ENCODE measurements at regions not wholly inside any gene's neighbourhood (a gene's known extent, or its start where the extent isn't known, plus 50 kb on each side); places are given as distances from the start of the nearest gene placed in this dataset.

DNA sequence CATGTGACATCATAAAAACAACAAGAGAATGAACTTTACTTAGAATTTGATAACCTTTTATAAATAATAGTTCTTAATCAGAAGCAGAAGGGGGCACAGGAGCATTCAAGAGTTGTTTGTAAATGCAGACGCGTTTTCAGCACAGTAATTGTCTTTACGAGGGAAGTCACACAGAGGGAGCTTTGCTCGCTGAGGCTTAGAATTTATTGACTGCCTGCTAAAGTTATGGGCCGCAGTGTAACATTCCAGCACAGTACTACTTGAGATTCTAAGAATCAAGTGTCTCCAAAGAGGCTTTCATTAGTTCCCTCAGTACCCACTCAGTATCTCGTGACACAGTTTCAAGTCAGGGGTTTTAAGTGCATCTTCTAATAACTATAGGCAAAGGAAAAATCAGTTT, 288.7 kb downstream of the NR2F2 start:
- ATAC-seq: no peak
- TF ChIP-seq TSHZ2 (CRISPR knock-in tag; IDR thresholded peaks at IDR 0.05) (no peak), ISL1 (CRISPR knock-in tag; IDR thresholded peaks at IDR 0.05) (no peak), BACH2 (CRISPR knock-in tag; IDR thresholded peaks at IDR 0.05; ENCODE audit: borderline replicate concordance) (no peak), ZNF70 (CRISPR knock-in tag; IDR thresholded peaks at IDR 0.05) (no peak), ZFP3 (CRISPR knock-in tag; IDR thresholded peaks at IDR 0.05) (no peak), PPARA (CRISPR knock-in tag; IDR thresholded peaks at IDR 0.05; ENCODE audit: borderline replicate concordance) (no peak), TOX (CRISPR knock-in tag; IDR thresholded peaks at IDR 0.05; ENCODE audit: borderline replicate concordance) (no peak), ZNF8 (CRISPR knock-in tag; IDR thresholded peaks at IDR 0.05) (no peak), CSDC2 (CRISPR knock-in tag; IDR thresholded peaks at IDR 0.05) (no peak), ESRRG (CRISPR knock-in tag; IDR thresholded peaks at IDR 0.05) (no peak), SNAI2 (CRISPR knock-in tag; IDR thresholded peaks at IDR 0.05) (no peak), RARB (CRISPR knock-in tag; IDR thresholded peaks at IDR 0.05) (no peak), POU6F1 (CRISPR knock-in tag; IDR thresholded peaks at IDR 0.05; ENCODE audit: borderline replicate concordance, low read depth) (no peak), ZC3H10 (CRISPR knock-in tag; IDR thresholded peaks at IDR 0.05) (no peak), ZFP30 (CRISPR knock-in tag; IDR thresholded peaks at IDR 0.05) (no peak), CSRNP3 (CRISPR knock-in tag; IDR thresholded peaks at IDR 0.05) (no peak), GLIS3 (CRISPR knock-in tag; IDR thresholded peaks at IDR 0.05) (no peak)
- TF ChIP-seq, protein P1, sequence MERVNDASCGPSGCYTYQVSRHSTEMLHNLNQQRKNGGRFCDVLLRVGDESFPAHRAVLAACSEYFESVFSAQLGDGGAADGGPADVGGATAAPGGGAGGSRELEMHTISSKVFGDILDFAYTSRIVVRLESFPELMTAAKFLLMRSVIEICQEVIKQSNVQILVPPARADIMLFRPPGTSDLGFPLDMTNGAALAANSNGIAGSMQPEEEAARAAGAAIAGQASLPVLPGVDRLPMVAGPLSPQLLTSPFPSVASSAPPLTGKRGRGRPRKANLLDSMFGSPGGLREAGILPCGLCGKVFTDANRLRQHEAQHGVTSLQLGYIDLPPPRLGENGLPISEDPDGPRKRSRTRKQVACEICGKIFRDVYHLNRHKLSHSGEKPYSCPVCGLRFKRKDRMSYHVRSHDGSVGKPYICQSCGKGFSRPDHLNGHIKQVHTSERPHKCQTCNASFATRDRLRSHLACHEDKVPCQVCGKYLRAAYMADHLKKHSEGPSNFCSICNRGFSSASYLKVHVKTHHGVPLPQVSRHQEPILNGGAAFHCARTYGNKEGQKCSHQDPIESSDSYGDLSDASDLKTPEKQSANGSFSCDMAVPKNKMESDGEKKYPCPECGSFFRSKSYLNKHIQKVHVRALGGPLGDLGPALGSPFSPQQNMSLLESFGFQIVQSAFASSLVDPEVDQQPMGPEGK (CRISPR knock-in tag; IDR thresholded peaks at IDR 0.05; ENCODE audit: borderline replicate concordance): no peak

DNA sequence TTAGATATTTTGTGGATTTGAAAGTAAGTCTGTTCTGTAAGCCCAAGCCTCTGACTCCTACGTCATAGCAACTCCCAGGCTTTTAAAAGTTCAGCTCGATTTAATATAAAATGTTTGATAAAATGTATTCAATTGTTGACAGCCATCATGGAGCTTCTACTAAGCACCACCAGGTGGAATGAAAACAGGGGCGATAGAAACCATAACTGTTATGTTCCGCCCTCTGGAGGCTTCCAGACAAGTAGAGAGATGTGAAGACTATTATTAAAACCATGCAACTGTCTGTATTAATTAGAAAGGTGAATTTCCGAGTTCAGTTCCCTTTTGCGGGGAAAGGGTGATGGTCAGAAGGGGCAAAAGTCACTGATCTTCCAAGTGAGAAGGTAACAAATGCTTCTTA, 292.2 kb downstream of the NR2F2 start:
- no peak for ATAC-seq
- TF ChIP-seq RARB (CRISPR knock-in tag; IDR thresholded peaks at IDR 0.05) (no peak), OSR1 (CRISPR knock-in tag; IDR thresholded peaks at IDR 0.05) (no peak), ZNF70 (CRISPR knock-in tag; IDR thresholded peaks at IDR 0.05) (no peak), CSRNP3 (CRISPR knock-in tag; IDR thresholded peaks at IDR 0.05) (no peak), CREB5 (CRISPR knock-in tag; IDR thresholded peaks at IDR 0.05; ENCODE audit: low read depth) (no peak), GLIS3 (CRISPR knock-in tag; IDR thresholded peaks at IDR 0.05) (no peak)
- TF ChIP-seq, protein P1 (CRISPR knock-in tag; IDR thresholded peaks at IDR 0.05; ENCODE audit: borderline replicate concordance): no peak

All from SK-N-SH treated with all-trans-retinoic acid at 6 μM for 48 hours (cell line).